ENCODE measurements at regions not wholly inside any gene's neighbourhood (a gene's known extent, or its start where the extent isn't known, plus 50 kb on each side); places are given as distances from the start of the nearest gene placed in this dataset.

DNA sequence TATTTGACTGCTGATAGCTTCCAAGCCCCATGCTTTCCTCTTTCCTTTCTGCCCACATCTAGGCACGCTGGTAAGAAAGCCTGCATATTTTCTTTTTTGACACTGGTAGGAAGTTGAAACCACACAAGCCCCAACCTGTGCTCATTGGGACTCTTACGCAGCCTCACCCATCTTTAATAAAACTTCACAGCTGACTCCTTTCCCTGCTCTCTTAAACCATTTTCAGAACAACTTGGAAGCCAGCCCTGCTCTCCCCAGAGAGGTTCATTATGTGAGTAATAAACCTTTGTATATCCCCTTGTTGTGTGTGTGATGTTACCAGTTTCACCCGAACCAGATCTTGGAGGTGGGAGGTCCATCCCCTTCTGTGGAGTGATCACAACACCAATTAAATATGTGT is 268.4 kb downstream of the GPD2 start:
- Histone ChIP-seq H3K4me3 (ENCODE audit: low read depth, low read length, poor library complexity, severe bottlenecking) (no peak overlapping the region), H3K27me3 (ENCODE audit: insufficient read depth, low read length) (no peaks in the 10 kb centered on the region), H3K9ac (ENCODE audit: low read length) (no peak overlapping the region), H3K36me3 (ENCODE audit: insufficient read depth, low read length) (no peaks in the 10 kb centered on the region), H3K4me1 (ENCODE audit: insufficient read depth, low read length, severe bottlenecking) (no peaks in the 10 kb centered on the region), H3F3A (ENCODE audit: insufficient read depth, low read length) (no peaks in the 10 kb centered on the region), H3K4me2 (ENCODE audit: low read length) (no peak overlapping the region), H2AFZ (ENCODE audit: low read length) (no peak overlapping the region), H3K9me2 (ENCODE audit: low read depth, low read length) (no peaks in the 10 kb centered on the region), H4K20me1 (ENCODE audit: insufficient read depth, low read length) (no peaks in the 10 kb centered on the region), H3K9me3 (ENCODE audit: low read length) (no peaks in the 10 kb centered on the region), H3K79me2 (ENCODE audit: insufficient read depth, low read length) (no peaks in the 10 kb centered on the region), H3K27ac (ENCODE audit: low read depth, low read length, poor library complexity, severe bottlenecking) (no peak overlapping the region)
- no peak for TF ChIP-seq EZH2 (IDR thresholded peaks at IDR 0.05; ENCODE audit: borderline replicate concordance, low read length)
- TF ChIP-seq, protein P1, sequence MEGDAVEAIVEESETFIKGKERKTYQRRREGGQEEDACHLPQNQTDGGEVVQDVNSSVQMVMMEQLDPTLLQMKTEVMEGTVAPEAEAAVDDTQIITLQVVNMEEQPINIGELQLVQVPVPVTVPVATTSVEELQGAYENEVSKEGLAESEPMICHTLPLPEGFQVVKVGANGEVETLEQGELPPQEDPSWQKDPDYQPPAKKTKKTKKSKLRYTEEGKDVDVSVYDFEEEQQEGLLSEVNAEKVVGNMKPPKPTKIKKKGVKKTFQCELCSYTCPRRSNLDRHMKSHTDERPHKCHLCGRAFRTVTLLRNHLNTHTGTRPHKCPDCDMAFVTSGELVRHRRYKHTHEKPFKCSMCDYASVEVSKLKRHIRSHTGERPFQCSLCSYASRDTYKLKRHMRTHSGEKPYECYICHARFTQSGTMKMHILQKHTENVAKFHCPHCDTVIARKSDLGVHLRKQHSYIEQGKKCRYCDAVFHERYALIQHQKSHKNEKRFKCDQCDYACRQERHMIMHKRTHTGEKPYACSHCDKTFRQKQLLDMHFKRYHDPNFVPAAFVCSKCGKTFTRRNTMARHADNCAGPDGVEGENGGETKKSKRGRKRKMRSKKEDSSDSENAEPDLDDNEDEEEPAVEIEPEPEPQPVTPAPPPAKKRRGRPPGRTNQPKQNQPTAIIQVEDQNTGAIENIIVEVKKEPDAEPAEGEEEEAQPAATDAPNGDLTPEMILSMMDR (IDR thresholded peaks at IDR 0.05; ENCODE audit: low read length): no peak

DNA sequence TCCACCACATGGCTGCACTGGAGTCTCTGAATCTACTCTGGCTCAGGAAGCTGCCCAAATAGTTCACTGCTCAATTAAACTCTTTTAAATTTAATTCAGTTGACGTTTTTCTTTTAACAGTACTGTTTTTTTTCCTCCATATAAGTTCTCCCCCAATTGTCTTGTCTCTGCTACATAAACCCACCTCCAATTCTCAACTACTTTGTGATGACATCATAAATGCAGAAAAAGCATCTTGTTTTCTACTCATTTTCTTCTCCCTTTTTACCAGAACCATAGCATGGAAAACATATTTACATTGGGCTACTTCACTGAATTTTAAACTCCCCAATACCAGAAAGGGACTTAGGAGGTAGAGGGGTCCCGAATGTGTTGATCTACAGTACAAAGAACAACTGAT is 270.4 kb downstream of the GPD2 start:
- no peak for TF ChIP-seq EZH2 (IDR thresholded peaks at IDR 0.05; ENCODE audit: borderline replicate concordance, low read length)
- TF ChIP-seq, protein P1 (IDR thresholded peaks at IDR 0.05; ENCODE audit: low read length): no peak
- no peaks in the 10 kb centered on the region for H3K9me3 ChIP-seq (ENCODE audit: low read length)
- H3K27ac ChIP-seq (ENCODE audit: low read depth, low read length, poor library complexity, severe bottlenecking): no peak overlapping the region
- no peaks in the 10 kb centered on the region for H3K9me2 ChIP-seq (ENCODE audit: low read depth, low read length)
- no peak overlapping the region for H3K4me3 ChIP-seq (ENCODE audit: low read depth, low read length, poor library complexity, severe bottlenecking)
- H3K4me1 ChIP-seq (ENCODE audit: insufficient read depth, low read length, severe bottlenecking): no peaks in the 10 kb centered on the region
- H3F3A ChIP-seq (ENCODE audit: insufficient read depth, low read length): no peaks in the 10 kb centered on the region
- no peak overlapping the region for H2AFZ ChIP-seq (ENCODE audit: low read length)
- H3K27me3 ChIP-seq (ENCODE audit: insufficient read depth, low read length): no peaks in the 10 kb centered on the region
- no peaks in the 10 kb centered on the region for H4K20me1 ChIP-seq (ENCODE audit: insufficient read depth, low read length)
- no peaks in the 10 kb centered on the region for H3K36me3 ChIP-seq (ENCODE audit: insufficient read depth, low read length)
- no peaks in the 10 kb centered on the region for H3K79me2 ChIP-seq (ENCODE audit: insufficient read depth, low read length)
- H3K9ac ChIP-seq (ENCODE audit: low read length): no peak overlapping the region
- no peak overlapping the region for H3K4me2 ChIP-seq (ENCODE audit: low read length)

DNA sequence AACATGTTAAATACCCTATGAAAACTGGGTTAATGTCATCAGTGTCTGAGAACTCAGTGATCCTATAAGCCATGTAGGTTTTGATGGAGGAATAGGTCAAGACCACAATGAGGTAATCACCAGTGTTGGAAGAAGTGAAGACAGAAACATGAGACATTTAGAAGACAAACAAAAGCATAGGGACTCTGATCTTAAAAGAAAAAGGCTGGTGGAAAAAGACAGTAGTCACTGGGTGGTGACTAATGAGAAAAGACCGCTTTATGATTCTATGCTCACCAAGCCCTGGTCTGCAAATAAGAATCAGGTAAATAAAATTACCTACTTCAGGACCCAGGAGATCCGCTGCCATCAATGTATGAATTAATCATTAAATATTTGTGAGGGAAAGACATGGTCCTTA is 271.9 kb downstream of the GPD2 start:
- no peaks in the 10 kb centered on the region for H3K9me3 ChIP-seq (ENCODE audit: low read length)
- H3K9me2 ChIP-seq (ENCODE audit: low read depth, low read length): no peaks in the 10 kb centered on the region
- no peaks in the 10 kb centered on the region for H4K20me1 ChIP-seq (ENCODE audit: insufficient read depth, low read length)
- no peak overlapping the region for H2AFZ ChIP-seq (ENCODE audit: low read length)
- no peaks in the 10 kb centered on the region for H3F3A ChIP-seq (ENCODE audit: insufficient read depth, low read length)
- no peaks in the 10 kb centered on the region for H3K4me1 ChIP-seq (ENCODE audit: insufficient read depth, low read length, severe bottlenecking)
- TF ChIP-seq, protein P1 (IDR thresholded peaks at IDR 0.05; ENCODE audit: low read length): no peak
- no peak for TF ChIP-seq EZH2 (IDR thresholded peaks at IDR 0.05; ENCODE audit: borderline replicate concordance, low read length)
- no peaks in the 10 kb centered on the region for H3K27me3 ChIP-seq (ENCODE audit: insufficient read depth, low read length)
- no peaks in the 10 kb centered on the region for H3K36me3 ChIP-seq (ENCODE audit: insufficient read depth, low read length)
- no peak overlapping the region for H3K4me2 ChIP-seq (ENCODE audit: low read length)
- H3K27ac ChIP-seq (ENCODE audit: low read depth, low read length, poor library complexity, severe bottlenecking): no peak overlapping the region
- H3K4me3 ChIP-seq (ENCODE audit: low read depth, low read length, poor library complexity, severe bottlenecking): no peak overlapping the region
- H3K79me2 ChIP-seq (ENCODE audit: insufficient read depth, low read length): no peaks in the 10 kb centered on the region
- no peak overlapping the region for H3K9ac ChIP-seq (ENCODE audit: low read length)

All from OCI-LY1 (cell line).